Ovary (tissue), 3 donors: ENCODE measurements at regions not wholly inside any gene's neighbourhood (a gene's known extent, or its start where the extent isn't known, plus 50 kb on each side); places are given as distances from the start of the nearest gene placed in this dataset.

Experiments
- CTCF ChIP-seq, 3 donors: fragments of 450-650 bp in 2 of 3; fragments of 200-600 bp in 1 of 3; IDR thresholded peaks; one replicate each; pipeline versions ENCODE4 v1.5.1 to v1.8.0; 2016 to 2022; ENCODE audit warnings: antibody characterized with exemption in 3 of 3, mild to moderate bottlenecking in 1 of 3
- EP300 ChIP-seq: sonication (generic); formaldehyde crosslinking; IDR thresholded peaks from one replicate; pipeline ENCODE4 v1.6.1; 2017; ENCODE audit warnings: antibody characterized with exemption
- POLR2A ChIP-seq: fragments of 450-650 bp; IDR thresholded peaks from one replicate; pipeline ENCODE4 v1.6.1; 2017; ENCODE audit warnings: antibody characterized with exemption, mild to moderate bottlenecking, moderate library complexity
- donor health status: DM: no; HTN: no; CAD: no.

- TF ChIP-seq CTCF (IDR thresholded peaks at IDR 0.05) = no peak
- no peak for TF ChIP-seq POLR2A
- TF ChIP-seq EP300 = no peak
Observed at GRCh38 chr12:127970491-127970890, 296.5 kb upstream of the TMEM132C start.
